ENCODE measurements at regions not wholly inside any gene's neighbourhood (a gene's known extent, or its start where the extent isn't known, plus 50 kb on each side); places are given as distances from the start of the nearest gene placed in this dataset.

DNA sequence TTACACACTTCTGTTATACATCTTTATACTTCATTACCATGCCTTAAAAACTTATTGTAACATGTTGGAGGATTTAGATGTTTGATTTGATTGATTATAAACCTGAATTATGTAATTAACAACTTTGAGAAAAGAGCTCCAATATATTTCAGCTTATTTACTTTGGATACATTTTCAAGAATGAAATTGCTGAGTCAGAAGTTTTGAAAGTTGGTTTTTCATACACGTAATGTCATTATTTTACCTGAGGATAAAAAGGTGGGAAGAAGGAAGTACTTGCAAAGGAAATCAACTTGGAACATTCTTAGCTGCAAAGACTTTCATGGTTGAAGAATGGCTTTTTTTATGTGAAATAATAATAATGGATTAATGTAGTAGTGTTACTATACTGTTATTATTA is 677.2 kb downstream of the FAM181B start:
- no peaks in the 10 kb centered on the region for H3K9me3 ChIP-seq (ENCODE audit: control insufficient read depth in 4 of 4, low read length in 3 of 4)
- no peak for TF ChIP-seq FOXA1 (IDR thresholded peaks at IDR 0.05)
- TF ChIP-seq SP1 (IDR thresholded peaks at IDR 0.05), result no peak
- TF ChIP-seq, protein P1, sequence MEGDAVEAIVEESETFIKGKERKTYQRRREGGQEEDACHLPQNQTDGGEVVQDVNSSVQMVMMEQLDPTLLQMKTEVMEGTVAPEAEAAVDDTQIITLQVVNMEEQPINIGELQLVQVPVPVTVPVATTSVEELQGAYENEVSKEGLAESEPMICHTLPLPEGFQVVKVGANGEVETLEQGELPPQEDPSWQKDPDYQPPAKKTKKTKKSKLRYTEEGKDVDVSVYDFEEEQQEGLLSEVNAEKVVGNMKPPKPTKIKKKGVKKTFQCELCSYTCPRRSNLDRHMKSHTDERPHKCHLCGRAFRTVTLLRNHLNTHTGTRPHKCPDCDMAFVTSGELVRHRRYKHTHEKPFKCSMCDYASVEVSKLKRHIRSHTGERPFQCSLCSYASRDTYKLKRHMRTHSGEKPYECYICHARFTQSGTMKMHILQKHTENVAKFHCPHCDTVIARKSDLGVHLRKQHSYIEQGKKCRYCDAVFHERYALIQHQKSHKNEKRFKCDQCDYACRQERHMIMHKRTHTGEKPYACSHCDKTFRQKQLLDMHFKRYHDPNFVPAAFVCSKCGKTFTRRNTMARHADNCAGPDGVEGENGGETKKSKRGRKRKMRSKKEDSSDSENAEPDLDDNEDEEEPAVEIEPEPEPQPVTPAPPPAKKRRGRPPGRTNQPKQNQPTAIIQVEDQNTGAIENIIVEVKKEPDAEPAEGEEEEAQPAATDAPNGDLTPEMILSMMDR (IDR thresholded peaks at IDR 0.05; ENCODE audit: low read depth, low read length, missing input control), result no peak
- TF ChIP-seq GABPA (IDR thresholded peaks at IDR 0.05 in 1 of 2, conservative IDR thresholded peaks at IDR 0.05 in 1 of 2), result no peak
- TF ChIP-seq, protein P2, sequence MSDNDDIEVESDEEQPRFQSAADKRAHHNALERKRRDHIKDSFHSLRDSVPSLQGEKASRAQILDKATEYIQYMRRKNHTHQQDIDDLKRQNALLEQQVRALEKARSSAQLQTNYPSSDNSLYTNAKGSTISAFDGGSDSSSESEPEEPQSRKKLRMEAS (IDR thresholded peaks at IDR 0.05), result no peak
- H3K4me3 ChIP-seq (ENCODE audit: low read depth in 1 of 3, low read length in 3 of 3), result no peak overlapping the region
- no peaks in the 10 kb centered on the region for H3K4me1 ChIP-seq (ENCODE audit: control insufficient read depth in 4 of 4, insufficient read depth in 4 of 4, low read length in 3 of 4)
- no peak for DNase-seq (ENCODE audit: low spot score)
- no peak overlapping the region for H3K9ac ChIP-seq (ENCODE audit: low read depth in 1 of 2, low read length in 2 of 2)
- no peak overlapping the region for H3K27ac ChIP-seq (ENCODE audit: low read depth in 1 of 2, low read length in 2 of 2)
- H3K27me3 ChIP-seq (ENCODE audit: control insufficient read depth in 4 of 4, insufficient read depth in 4 of 4, low read length in 3 of 4), result no peaks in the 10 kb centered on the region
- WGBS, result 67% methylated on average over 1 of the region's 1 CpG
- no peaks in the 10 kb centered on the region for H3K36me3 ChIP-seq (ENCODE audit: control insufficient read depth in 4 of 4, insufficient read depth in 3 of 4, low read depth in 1 of 4, low read length in 3 of 4)

DNA sequence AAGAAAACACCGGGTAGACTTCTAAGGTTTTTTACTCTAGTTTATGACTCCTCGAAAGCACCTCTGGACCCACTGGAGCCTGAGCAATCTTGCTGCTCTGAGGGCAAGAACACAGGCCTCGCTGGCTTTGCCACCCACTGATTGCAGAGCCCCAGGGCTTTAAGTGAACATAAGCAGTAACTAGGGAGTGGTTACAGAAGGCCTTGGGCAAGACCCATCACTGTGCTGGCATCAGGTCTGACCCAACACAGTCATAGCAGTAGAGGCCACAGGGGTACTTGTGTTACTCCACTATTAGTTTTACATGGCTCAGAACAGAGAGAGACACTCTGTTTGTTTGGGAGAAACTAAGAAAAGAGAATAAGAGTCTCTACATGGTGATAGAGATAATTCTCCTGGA is 684.5 kb downstream of the FAM181B start:
- no peaks in the 10 kb centered on the region for H3K4me1 ChIP-seq (ENCODE audit: control insufficient read depth in 4 of 4, insufficient read depth in 4 of 4, low read length in 3 of 4)
- TF ChIP-seq, protein P1 (IDR thresholded peaks at IDR 0.05; ENCODE audit: low read depth, low read length, missing input control), result no peak
- no peak for TF ChIP-seq SP1 (IDR thresholded peaks at IDR 0.05)
- TF ChIP-seq, protein P3, sequence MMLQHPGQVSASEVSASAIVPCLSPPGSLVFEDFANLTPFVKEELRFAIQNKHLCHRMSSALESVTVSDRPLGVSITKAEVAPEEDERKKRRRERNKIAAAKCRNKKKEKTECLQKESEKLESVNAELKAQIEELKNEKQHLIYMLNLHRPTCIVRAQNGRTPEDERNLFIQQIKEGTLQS (IDR thresholded peaks at IDR 0.05), result no peak
- no peak for TF ChIP-seq FOXA2 (IDR thresholded peaks at IDR 0.05)
- H3K27ac ChIP-seq (ENCODE audit: low read depth in 1 of 2, low read length in 2 of 2), result no peak overlapping the region

DNA sequence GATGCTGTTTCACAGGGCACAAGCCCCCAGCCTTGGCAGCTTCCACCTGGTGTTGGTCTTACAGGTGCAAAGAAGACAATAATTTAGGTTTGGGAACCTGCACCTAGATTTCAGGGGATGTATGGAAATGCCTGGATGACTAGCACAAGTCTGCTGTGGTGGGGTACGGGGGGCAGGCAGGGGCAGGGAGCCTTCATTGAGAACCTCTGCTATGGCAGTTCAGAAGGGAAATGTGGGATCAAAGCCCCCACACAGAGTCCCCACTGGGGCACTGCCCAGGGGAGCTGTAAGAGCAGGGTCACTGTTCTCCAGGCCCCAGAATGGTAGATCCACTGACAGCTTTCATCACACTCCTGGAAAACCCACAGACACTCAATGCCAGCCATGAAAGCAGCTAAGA is 686.5 kb downstream of the FAM181B start:
- H3K4me3 ChIP-seq (ENCODE audit: low read depth in 1 of 3, low read length in 3 of 3), result no peak overlapping the region
- no peak overlapping the region for H3K27ac ChIP-seq (ENCODE audit: low read depth in 1 of 2, low read length in 2 of 2)
- DNase-seq (ENCODE audit: low spot score), result no peak
- no peak for TF ChIP-seq GABPA (IDR thresholded peaks at IDR 0.05 in 1 of 2, conservative IDR thresholded peaks at IDR 0.05 in 1 of 2)
- TF ChIP-seq SP1 (IDR thresholded peaks at IDR 0.05), result no peak
- TF ChIP-seq, protein P4, sequence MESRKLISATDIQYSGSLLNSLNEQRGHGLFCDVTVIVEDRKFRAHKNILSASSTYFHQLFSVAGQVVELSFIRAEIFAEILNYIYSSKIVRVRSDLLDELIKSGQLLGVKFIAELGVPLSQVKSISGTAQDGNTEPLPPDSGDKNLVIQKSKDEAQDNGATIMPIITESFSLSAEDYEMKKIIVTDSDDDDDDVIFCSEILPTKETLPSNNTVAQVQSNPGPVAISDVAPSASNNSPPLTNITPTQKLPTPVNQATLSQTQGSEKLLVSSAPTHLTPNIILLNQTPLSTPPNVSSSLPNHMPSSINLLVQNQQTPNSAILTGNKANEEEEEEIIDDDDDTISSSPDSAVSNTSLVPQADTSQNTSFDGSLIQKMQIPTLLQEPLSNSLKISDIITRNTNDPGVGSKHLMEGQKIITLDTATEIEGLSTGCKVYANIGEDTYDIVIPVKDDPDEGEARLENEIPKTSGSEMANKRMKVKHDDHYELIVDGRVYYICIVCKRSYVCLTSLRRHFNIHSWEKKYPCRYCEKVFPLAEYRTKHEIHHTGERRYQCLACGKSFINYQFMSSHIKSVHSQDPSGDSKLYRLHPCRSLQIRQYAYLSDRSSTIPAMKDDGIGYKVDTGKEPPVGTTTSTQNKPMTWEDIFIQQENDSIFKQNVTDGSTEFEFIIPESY (IDR thresholded peaks at IDR 0.05), result no peak
- TF ChIP-seq RAD21 (IDR thresholded peaks at IDR 0.05), result no peak
- TF ChIP-seq, protein P3 (IDR thresholded peaks at IDR 0.05), result no peak
- TF ChIP-seq FOXA2 (IDR thresholded peaks at IDR 0.05), result no peak
- no peak for TF ChIP-seq EGR1 (IDR thresholded peaks at IDR 0.05; ENCODE audit: low read depth in 2 of 2)
- 100% methylated on average over 1 of the region's 1 CpG for WGBS
- H3K27me3 ChIP-seq (ENCODE audit: control insufficient read depth in 4 of 4, insufficient read depth in 4 of 4, low read length in 3 of 4), result no peaks in the 10 kb centered on the region
- H3K4me1 ChIP-seq (ENCODE audit: control insufficient read depth in 4 of 4, insufficient read depth in 4 of 4, low read length in 3 of 4), result no peaks in the 10 kb centered on the region
- no peak overlapping the region for H3K9ac ChIP-seq (ENCODE audit: low read depth in 1 of 2, low read length in 2 of 2)
- H3K36me3 ChIP-seq (ENCODE audit: control insufficient read depth in 4 of 4, insufficient read depth in 3 of 4, low read depth in 1 of 4, low read length in 3 of 4), result no peaks in the 10 kb centered on the region
- no peaks in the 10 kb centered on the region for H3K9me3 ChIP-seq (ENCODE audit: control insufficient read depth in 4 of 4, low read length in 3 of 4)

More for the DNA sequence above, 684.5 kb downstream of the FAM181B start:
- Histone ChIP-seq H3K27me3 (ENCODE audit: control insufficient read depth in 4 of 4, insufficient read depth in 4 of 4, low read length in 3 of 4) (no peaks in the 10 kb centered on the region), H3K4me3 (ENCODE audit: low read depth in 1 of 3, low read length in 3 of 3) (no peak overlapping the region), H3K9ac (ENCODE audit: low read depth in 1 of 2, low read length in 2 of 2) (no peak overlapping the region), H3K9me3 (ENCODE audit: control insufficient read depth in 4 of 4, low read length in 3 of 4) (no peaks in the 10 kb centered on the region), H3K36me3 (ENCODE audit: control insufficient read depth in 4 of 4, insufficient read depth in 3 of 4, low read depth in 1 of 4, low read length in 3 of 4) (no peaks in the 10 kb centered on the region)
- WGBS, result 89% methylated on average over 3 of the region's 3 CpGs
- DNase-seq (ENCODE audit: low spot score), result no peak

All from liver (tissue), 8 donors.